SKM-1 treated with dmso at 0.1 percent for 144 hours (cell line): ENCODE measurements at regions not wholly inside any gene's neighbourhood (a gene's known extent, or its start where the extent isn't known, plus 50 kb on each side); places are given as distances from the start of the nearest gene placed in this dataset.

Experiments
- DNase-seq: peaks from one replicate; lab custom pipeline; 2025; ENCODE audit not compliant: unreplicated experiment; lab: John Stamatoyannopoulos, UW

DNA sequence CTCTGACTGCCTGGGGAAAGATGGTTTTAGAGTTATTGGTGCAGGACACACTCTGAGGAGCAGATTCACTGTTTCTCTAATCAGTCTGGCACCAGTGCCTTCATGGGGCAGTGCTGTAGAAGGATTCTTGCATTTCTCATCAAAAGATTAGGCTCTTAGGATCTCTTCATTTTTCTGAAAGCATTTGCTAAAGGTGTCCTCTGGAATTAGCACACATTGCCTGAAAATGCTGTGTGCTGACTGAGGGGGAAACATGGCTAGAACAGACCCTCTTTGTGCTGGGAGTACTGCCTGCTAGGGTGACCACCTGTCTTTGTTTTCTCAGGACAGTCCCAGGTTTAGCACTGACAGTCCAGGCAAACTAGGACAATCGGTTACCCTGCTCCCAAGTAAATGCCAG lies 301.0 kb downstream of the PTEN start:
- DNase-seq = no peak

DNA sequence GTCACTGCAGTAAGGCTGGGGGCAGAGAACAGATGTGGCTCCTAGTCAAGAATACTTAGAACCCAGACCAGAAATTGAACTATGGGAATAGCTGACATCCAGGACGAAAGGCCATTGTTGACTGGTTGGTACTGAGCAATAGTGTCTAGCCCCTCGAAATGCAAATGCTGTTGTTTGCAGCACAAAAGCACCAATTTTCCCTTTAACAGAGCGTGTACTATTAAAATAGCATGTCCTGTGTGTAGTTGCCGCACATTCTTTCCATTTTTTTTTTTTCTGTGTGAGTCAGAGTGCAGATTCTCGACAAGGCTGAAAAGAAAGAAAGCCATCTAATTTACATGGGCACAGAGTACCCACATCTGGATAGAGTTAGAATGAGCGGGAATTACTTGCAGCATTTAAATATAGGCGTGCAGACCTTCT lies 302.4 kb downstream of the PTEN start:
- no peak for DNase-seq

DNA sequence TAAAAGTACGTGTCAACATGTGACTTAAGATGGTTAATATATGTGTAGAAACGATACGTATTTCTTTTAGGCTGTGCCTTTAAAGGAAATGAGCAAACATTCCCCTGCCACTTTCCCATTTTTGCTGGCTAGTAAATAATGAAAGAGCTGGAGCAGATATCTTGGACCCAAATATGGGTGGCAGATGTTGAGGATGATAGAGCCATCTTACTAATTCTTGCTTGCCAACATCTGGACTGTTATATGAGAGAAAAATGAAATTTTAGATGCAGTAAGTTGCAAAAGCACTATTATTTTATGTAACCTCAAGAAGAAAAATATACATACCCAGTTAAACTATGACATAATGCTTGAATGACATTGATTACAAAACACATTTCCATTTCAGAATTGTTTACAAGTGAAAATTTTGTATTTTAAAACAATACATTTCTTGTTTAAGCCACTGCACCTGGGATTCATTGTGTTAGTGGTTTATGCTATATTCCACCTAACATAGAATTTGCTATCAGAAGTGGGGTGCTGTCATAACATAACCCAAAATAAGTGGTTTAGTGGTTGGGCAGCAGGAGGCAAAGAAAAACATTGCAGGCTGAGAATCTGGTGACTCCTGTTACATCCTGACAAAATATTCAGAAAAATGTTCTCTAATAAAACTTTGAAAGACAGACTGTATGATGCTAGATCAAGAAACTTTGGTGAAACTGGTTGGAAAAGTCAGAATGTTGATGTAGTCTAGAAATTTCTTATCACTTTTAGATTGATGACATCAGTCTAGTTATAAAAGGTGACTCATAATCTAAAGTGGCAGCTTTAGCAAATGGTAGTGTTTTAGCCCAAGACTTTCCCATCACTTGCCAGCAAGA lies 305.0 kb downstream of the PTEN start:
- no peak for DNase-seq

DNA sequence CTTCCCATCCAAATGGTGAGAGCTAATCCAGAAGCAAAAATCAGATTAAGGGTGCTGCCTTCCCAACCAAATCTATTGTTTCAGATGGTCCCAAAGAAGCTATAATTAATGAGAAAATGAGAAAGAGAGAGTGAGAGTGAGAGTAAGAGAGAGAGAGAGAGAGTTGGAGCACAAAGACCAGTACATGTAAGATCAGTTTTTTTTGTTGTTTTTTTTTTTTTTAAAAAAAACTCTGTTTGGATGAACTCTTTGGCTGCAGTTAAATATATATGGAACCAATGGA lies 305.6 kb downstream of the PTEN start:
- no peak for DNase-seq

DNA sequence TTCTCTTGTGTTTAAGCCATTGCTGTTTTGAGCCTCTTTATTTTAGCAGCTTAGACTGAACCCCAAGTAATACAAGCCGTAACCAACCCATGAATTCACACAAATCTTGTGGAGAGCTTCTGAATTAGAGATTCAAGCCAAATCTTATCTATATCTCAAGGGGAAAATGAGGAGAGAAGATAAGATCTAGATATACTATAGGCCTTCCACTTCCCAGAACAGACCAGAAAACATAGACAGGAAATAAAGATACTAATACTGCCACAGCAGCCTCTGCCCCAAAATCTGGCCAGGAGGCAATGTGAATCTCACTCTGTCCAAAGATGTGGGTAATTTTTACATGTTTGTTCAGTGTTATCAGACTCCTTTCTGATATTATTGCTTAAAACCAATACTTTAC lies 307.2 kb downstream of the PTEN start:
- DNase-seq = no peak

DNA sequence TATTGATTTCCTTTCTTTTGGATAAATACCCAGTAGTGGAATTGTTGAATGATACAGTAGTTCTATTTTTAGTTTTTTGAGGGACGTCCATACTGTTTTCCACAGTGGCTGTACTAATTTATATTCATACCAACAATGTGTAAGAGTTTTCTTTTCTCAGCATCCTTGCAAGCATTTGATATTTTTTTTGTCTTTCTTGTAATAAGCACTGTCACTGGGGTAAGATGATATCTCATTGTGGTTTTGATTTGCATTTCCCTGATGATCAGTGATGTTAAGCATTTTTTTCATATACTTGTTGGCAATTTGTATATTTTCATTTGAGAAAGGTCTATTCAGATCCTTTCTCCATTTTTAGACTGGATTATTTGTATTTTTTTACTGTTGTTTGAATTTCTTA lies 308.7 kb downstream of the PTEN start:
- DNase-seq = no peak

DNA sequence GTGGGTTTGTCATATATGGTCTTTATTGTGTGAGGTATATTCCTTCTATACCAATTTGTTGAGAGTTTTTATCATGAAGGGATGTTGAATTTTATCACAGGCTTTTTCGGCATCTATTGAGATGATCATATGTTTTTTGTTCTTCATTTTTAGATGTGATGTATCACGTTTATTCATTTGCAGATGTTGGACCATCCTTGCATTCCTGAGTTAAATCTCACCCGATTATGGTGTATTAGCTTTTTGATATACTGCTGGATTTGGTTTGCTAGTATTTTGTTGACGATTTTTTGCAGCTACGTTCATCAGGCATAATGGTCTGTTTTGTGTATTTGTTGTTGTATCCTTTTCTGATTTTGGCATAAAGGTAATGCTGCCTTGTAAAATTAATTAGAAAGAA lies 311.0 kb downstream of the PTEN start:
- no peak for DNase-seq

DNA sequence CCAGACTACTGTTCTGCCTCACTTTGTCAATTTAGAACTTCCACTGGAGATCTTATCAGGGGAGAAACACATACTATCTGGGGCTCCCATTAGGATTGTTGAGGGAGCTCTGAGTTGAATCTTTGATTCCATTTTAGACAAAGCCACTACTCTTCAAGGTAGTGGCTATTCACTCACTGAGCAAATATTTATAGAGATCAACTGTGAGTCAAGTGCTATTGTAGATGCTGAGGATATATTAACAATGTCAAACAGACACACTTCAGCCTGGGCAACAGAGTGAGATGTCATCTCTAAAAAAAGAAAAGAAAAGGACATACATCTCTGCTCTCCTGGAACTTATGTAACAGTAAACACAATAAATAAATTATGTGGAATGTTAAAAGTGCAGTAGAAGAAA lies 315.3 kb downstream of the PTEN start:
- no peak for DNase-seq

DNA sequence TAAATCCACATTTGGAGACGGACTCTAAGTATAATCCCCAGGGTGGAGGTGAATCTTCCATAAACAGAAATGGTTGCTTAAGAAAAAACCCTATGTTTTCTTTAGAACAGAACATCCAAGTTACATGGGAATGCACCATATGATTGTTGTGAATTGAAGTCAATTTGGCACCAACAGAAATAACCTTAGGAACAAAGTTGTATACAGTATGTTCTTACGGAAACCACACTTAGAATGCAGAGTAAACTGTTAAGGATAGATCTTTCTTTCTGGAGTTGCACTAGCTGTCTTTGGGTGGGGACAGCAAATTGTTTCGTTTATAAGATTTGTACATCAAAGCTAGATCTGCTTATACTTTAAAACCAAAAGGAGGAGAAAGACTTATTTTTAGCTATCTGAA lies 316.4 kb downstream of the PTEN start:
- no peak for DNase-seq

DNA sequence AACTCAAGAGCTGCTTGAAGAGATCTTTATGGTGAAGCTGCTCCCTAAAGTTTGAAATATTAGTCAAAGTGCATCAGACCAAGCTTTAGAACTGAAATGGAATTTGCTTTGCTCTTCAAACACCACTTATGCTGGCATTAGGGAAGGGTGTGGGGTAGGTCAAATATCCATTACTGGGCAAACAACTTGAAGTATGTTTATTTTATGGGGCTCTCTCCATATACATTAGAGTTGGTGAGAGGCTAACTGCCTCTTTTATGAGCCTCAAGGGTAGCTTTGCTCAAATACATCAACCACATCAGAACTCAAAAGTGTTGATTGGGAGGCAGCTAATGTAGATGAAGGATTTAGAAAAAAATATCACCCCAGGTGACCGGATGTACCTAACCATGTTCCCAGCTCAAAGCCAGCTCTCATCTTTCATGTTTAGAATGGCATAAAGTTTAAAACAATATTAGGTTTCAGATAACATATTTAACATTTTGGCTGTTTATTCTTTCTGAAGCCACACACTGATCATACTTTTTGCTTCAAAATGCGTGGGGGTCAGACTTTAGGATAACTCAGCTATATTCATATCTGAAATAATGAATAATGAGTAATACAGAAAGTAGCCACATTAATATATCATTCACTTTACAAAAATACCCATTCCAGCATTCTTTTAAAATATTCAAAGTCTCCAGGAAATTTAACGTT lies 318.6 kb downstream of the PTEN start:
- DNase-seq = no peak

DNA sequence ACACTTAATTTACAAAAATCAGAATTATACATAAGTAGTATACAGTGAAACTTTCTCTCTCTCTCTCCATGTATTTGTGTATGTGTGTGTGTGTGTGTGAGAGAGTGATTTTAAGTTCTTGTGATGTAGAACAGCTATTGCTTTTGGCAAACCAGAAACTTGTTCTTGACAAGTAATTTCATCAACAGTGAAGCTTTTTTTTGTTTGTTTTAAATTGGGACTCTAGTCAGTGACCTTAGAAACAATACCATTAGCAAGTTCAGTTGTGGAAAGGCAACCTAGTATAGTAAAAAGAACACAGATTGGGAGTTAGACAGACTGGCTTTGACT lies 319.1 kb downstream of the PTEN start:
- DNase-seq = no peak

DNA sequence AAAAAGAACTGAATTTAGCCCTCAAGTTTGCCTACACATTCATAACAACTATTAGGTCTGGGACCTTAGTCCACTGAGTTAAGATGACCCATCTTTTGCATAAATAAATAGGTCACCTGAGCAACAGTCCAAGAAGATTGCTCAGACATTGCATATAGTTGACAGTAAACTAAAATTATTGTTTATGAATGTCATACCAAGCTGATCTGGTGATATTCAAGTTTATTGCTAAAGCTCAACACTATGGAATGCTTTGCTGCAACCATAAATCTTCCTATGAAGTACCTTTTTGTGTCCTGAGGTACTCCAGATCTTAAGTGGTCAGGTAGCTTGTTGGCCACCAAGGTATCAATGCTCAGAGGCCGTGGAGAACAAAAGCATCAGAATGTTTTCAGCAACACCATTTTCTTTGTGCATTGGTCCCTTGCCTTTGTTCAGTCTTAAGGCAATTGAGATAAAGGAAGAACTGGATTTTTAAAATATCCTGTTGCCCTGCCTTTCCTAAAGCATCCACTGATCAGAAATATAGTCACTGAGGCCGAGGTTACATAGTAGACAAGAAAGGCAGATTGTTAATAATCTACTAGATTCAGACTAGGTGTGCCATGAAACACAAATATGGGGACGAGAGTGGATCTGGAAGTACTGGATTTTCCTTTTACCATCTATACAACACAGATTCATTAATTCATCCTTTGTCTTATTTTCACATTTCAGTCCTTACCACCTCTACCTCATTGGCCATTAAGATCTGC lies 321.3 kb downstream of the PTEN start:
- DNase-seq = no peak

DNA sequence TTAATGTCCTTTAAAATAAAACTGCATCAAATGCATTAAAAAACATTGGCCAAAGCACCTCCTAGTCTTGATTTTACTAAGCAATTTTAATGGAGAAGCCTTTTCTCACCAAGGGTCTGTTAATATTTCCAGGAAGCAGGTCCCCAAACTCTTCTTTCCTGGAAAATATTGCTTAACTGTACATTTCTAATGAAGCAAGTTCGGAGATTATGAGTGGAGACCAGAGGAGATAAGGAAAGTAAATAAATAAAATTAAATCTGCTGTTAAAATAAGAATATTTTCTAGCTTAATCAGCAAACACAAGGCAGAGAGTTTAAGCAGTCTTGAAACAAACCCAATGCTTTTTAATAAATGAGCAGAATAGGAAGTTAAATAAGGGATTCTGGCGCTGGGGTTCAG lies 322.4 kb downstream of the PTEN start:
- DNase-seq = no peak

DNA sequence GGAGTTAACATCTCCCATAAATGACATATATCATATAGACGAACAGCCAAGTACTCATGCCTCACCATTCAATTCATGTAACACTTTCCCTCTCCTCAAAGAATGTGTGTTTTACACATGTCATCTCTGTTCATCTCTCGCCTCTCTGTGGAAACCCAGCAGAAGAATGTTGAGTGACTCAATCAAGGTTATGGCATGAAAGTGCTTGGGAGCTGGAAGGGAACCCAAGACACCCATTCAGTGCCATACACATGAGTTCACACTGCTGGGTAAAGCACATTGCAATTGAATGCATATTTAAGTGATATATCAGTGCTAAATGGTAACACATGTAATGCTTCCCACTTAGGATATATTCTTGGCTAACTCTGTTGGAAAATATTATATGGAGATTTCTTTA lies 322.9 kb downstream of the PTEN start:
- no peak for DNase-seq

DNA sequence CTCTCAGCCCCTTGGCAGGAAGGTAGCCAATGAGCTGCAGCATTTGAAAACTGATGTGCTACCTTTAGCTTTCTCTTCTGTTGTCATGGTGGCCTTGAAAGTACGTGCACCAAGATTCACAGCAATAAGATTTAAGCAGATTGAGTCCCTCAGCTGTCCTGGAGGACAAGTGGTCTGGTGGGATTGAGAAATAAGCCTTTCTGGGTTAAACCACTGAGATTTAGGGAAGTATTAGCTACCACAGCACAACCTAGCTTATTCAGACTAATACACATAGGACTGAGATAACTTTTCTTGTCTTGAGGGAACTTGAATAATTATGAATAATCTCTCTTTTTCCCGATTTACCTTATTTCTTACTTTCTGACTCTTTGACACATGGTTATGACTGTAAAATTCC lies 324.0 kb downstream of the PTEN start:
- DNase-seq = peak; percentile 63

DNA sequence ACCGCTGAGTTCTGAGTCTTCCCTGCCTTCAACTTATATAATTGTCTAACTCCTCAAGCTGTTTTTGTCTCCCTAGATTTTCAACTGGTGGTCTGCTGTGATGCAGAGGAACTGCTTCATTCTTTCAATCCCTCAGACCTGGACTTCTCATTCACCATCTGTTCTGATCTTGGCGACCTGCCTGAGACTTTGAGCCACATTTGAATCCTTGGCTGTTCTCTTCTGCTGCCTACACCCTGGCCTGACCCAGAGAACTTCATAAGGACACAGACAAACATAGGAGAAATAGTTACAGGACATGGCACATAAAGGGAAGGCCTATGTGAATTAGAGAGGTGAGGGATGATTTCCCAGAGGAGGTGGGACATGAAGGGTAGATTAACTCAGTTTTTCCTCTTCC lies 326.7 kb downstream of the PTEN start:
- no peak for DNase-seq

DNA sequence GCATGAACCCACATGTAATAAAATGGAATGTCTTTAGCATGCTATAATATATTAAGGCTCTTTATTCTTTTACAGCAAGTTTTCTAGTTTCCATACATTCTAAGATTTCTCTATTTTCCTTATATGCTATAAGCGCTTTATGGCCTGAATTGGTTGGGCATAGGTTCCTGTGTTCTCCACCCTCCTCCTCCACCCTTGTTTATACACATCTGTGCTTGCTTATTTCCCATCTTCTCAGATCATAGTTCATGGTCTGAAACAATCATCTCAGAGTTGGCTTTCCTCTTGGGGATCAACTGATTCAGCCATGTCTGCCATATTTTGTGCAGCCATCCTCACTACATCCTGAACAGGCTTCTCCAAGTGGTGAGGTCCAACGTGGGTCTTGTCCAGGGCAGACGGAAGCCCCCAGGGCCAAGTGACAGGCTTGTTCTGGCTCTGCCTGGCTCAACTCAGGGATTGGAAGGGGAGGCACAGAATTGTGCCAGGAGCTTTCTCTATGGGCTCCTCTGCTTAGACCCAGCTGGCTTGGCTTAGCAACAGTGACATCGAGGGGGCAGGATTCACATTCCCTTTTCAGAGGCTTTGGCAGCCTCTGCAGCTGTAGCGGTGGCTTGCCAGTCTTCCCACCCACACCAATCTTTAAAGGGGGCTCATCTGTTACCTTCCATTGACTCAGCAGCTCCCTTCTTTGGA lies 327.3 kb downstream of the PTEN start:
- DNase-seq = no peak

DNA sequence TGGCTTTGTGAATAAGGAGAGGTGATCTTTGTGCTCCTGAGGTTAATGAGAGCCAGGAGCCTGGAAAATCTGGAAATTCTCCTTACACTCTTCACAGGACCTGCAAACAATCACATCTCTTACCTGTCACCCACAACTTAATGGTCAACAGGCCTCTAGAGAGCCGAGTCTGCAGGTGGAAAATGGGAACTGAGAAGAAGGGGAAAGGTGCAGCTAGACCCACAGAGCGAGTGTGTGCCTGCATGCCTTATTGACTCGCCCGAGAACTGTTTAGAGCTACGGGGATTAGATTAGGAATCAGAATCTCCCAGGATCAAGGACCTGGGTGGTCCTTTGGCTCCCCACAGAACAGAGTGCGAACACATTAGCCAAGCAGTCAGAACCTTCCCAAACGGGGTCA lies 329.6 kb downstream of the PTEN start:
- no peak for DNase-seq

DNA sequence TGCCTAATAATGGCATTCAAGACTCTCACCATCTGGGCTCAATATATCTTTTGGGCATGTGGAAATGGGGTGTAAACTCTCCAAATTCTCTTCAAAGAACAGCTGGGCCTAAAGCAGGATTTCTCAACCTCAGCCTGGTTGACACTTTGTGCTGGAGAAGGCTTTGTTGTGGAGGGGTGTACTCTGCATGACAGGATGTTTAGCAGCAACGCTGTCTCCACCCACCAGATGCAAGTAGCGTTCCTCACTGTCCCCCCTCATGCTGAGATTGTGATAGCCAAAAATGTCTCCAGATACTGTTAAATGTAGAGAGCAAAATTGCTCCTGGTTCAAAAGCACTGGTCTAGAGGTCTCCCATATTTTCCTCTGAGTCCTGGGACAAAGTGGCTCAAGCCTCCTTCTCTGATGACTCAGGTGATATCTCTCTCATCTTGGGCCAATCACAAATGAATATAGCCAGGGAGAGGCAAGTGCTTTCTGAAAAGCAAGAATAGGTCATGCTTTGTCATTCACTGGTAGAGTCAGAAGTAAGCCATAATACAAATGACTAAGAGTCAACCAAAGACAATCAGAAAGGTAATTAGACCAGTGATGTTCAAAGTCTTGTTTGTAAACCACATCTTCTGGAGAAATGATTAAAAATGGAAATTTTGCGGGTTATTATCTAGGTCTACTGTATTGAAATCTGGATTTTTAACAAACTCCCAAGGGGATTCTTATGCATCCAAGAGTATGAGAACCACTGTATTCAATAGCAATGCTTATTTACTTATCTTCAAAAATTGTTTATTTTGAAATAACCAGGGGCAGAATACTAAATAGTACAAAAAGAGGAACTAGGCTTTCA lies 330.8 kb downstream of the PTEN start:
- no peak for DNase-seq

DNA sequence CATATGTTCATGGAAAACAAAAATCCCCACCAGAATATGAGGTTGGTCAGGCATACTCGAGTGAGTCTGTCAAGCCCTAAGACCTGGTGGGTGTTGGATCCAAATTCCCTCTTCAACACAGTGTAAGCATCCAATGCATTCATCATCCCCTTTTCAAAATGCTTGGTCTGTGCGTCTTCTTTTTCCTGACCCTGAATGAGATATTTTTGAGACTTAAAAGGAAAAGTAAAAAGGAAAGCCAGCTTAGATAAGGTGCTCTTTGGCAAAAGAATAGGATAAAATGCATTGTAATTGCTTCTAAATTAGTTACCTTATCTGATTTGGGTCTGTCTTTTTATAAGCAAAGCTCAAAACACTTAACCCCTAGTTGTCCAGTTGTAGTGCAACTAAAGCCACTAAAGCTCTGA lies 331.5 kb downstream of the PTEN start:
- no peak for DNase-seq

DNA sequence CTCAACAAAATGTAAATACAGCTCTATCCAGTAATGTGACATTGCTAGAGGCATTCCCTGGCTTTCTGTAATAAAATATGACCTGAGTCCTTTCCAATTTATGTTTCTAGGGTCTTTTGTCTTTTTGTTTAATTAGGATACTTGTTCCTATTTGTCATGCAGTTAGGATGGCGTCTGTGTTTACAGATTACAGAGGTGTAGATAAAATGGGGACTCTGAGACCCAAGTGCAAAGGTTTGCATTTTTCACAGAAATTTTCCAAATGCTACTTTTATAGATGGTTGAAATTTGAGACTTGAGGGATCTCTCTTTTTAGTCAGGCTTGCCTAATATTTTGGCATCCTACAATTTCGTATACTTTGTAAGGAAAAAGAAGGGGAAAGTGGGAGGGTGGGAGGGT lies 332.4 kb downstream of the PTEN start:
- no peak for DNase-seq
